ENCODE measurements at regions not wholly inside any gene's neighbourhood (a gene's known extent, or its start where the extent isn't known, plus 50 kb on each side); places are given as distances from the start of the nearest gene placed in this dataset.

DNA sequence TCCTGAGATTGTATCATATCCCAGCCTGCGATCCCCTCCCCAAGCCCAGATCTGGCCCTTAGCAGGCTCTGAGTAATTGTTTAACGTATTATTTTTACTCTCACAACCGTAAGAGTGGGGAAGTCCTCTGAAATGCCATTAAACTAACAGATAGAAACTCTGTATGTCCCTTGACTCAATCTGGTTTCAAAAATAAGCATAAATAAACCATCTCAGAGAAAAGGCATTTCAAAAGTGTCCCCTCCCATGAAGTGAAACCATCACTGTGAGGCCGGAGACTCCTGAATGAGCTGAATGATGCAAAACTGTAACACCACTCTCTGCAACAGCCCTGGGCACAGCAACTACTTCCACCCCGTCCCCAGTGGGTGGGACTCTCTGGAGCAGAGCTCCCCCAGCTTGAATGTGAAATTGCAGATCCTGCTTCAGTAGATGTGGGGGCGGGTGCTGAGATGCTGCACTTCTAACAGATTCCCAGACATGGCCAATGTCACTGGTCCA lies 104.1 kb downstream of the SYF2 start:
- H3K36me3 ChIP-seq (replicated peaks) = no peaks in the 10 kb centered on the region
- in situ Hi-C loops (cut with HindIII; ENCODE audit: low pct_ligation_motif_present, low sequenced_read_pairs) = no loop called here
- no peak overlapping the region for H3K27ac ChIP-seq
- TF ChIP-seq, protein P1, sequence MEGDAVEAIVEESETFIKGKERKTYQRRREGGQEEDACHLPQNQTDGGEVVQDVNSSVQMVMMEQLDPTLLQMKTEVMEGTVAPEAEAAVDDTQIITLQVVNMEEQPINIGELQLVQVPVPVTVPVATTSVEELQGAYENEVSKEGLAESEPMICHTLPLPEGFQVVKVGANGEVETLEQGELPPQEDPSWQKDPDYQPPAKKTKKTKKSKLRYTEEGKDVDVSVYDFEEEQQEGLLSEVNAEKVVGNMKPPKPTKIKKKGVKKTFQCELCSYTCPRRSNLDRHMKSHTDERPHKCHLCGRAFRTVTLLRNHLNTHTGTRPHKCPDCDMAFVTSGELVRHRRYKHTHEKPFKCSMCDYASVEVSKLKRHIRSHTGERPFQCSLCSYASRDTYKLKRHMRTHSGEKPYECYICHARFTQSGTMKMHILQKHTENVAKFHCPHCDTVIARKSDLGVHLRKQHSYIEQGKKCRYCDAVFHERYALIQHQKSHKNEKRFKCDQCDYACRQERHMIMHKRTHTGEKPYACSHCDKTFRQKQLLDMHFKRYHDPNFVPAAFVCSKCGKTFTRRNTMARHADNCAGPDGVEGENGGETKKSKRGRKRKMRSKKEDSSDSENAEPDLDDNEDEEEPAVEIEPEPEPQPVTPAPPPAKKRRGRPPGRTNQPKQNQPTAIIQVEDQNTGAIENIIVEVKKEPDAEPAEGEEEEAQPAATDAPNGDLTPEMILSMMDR (IDR thresholded peaks at IDR 0.05; ENCODE audit: low read depth, low read length, missing control alignments) = no peak
- no peak overlapping the region for H3K4me3 ChIP-seq (ENCODE audit: low read depth, low read length)
- peak; percentile 16 for DNase-seq
- no peaks in the 10 kb centered on the region for H3K27me3 ChIP-seq (replicated peaks)

DNA sequence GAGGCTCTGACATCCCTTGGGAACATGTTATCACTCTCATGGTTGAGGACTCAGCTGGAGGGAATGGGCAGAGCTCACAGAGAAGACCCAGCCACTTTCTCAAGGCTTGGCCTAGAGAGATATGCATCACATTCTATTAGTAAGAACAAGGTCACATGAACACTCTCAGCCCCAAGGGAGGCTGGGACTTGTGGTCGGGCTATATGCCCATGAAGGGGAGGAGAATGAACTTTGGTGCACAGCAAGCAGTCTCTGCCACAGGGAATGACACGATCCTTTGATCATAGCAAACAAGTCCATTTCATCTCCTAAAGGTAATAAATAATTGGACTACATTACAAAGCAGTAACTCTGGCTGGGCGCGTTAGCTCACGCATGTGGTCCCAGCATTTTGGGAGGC lies 105.7 kb downstream of the SYF2 start:
- Histone ChIP-seq H3K36me3 (replicated peaks) (no peaks in the 10 kb centered on the region), H3K27me3 (replicated peaks) (no peaks in the 10 kb centered on the region), H3K27ac (no peak overlapping the region), H3K4me3 (ENCODE audit: low read depth, low read length) (no peak overlapping the region)
- in situ Hi-C loops (cut with HindIII; ENCODE audit: low pct_ligation_motif_present, low sequenced_read_pairs) = no loop called here
- TF ChIP-seq, protein P1 (IDR thresholded peaks at IDR 0.05; ENCODE audit: low read depth, low read length, missing control alignments) = no peak
- peak; percentile 35 for DNase-seq

DNA sequence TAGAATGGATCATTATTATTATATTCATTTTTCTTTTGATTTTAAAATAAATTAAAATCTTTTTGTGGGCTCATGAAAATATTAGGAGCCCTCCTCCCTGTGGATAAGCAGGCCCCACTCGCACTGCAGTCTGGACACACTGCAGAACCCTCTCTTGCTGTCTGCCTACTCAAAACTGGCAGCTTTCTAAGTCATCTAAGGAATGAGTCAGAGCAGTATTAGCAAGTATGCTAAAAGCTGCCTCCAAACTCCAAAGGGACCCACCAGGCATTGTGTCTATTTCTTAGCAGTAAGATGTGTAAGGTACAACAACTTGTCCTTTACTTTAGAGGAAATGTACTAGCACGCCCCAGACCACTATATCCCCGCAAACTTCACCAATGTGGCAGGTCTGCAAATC lies 108.8 kb downstream of the SYF2 start:
- TF ChIP-seq, protein P1 (IDR thresholded peaks at IDR 0.05; ENCODE audit: low read depth, low read length, missing control alignments) = no peak
- no peaks in the 10 kb centered on the region for H3K27me3 ChIP-seq (replicated peaks)
- H3K36me3 ChIP-seq (replicated peaks) = no peaks in the 10 kb centered on the region
- DNase-seq = no peak
- no peak overlapping the region for H3K27ac ChIP-seq
- no peak overlapping the region for H3K4me3 ChIP-seq (ENCODE audit: low read depth, low read length)
- in situ Hi-C loops (cut with HindIII; ENCODE audit: low pct_ligation_motif_present, low sequenced_read_pairs) = no loop called here

DNA sequence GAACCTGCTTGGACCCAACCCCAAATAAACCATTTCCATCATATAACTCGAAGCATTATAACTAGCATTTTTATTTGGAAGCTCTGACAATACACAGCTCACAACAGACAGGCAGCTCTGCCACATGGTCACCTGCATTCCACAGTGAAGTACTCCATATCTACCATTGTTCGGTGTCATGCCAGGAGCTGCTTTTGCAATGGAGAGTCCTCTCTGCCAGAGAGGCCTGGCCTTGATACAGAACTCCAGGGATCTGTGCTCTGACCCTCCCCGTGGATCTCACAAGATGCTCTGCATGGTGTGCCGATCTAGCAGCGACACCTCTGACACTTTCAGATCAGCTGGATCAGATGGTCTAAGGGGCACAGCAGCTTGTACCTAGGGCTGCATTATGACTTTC lies 109.6 kb downstream of the SYF2 start:
- H3K27ac ChIP-seq = no peak overlapping the region
- H3K36me3 ChIP-seq (replicated peaks) = no peaks in the 10 kb centered on the region
- no peak for DNase-seq
- TF ChIP-seq, protein P1 (IDR thresholded peaks at IDR 0.05; ENCODE audit: low read depth, low read length, missing control alignments) = no peak
- H3K27me3 ChIP-seq (replicated peaks) = no peaks in the 10 kb centered on the region
- H3K4me3 ChIP-seq (ENCODE audit: low read depth, low read length) = no peak overlapping the region
- in situ Hi-C loops (cut with HindIII; ENCODE audit: low pct_ligation_motif_present, low sequenced_read_pairs) = no loop called here

DNA sequence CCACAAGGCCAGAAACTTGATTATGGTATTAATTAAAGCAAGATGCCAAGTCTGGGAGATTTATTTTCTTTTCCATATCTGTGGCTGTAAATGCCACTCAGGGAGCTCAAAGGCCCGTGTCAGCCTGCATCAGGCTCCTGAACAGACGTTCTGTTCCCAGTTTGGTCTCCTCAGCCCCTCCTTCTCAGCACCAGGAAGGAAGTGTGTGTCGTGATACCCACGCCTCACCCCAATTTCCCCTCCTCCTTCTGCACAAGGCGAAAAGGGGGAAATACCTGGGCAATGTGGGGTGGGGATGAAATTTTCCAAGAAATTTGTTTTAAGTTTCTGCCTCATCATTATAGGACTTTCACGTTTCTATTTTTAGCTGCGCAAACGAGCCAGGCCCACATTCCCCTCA lies 112.0 kb downstream of the SYF2 start:
- no peak for DNase-seq
- TF ChIP-seq, protein P1 (IDR thresholded peaks at IDR 0.05; ENCODE audit: low read depth, low read length, missing control alignments) = no peak
- H3K36me3 ChIP-seq (replicated peaks) = no peaks in the 10 kb centered on the region
- in situ Hi-C loops (cut with HindIII; ENCODE audit: low pct_ligation_motif_present, low sequenced_read_pairs) = no loop called here
- H3K27me3 ChIP-seq (replicated peaks) = no peaks in the 10 kb centered on the region
- H3K4me3 ChIP-seq (ENCODE audit: low read depth, low read length) = no peak overlapping the region
- no peak overlapping the region for H3K27ac ChIP-seq

DNA sequence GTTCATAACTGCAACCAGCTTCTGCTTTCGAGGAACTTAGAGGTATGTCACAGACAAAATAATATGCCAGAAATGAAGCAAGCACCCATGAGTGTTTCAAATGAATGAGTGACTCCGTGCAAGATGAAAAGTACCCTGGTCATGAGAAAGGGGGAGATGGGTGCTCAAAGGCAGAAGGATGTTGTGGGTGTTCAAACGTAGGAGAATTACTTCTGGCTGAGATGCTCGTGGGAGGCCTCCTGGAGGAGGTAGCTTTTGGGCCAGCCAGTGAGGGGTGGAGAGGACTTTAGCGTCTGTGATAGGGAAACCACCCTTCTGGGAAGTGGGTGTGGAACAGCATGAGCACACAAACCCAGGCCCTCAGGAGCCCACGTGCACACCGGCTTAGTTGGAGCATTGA lies 113.8 kb downstream of the SYF2 start:
- Histone ChIP-seq H3K36me3 (replicated peaks) (no peaks in the 10 kb centered on the region), H3K27me3 (replicated peaks) (peaks cover 3% of the 10 kb centered on the region), H3K27ac (no peak overlapping the region), H3K4me3 (ENCODE audit: low read depth, low read length) (no peak overlapping the region)
- DNase-seq = no peak
- TF ChIP-seq, protein P1 (IDR thresholded peaks at IDR 0.05; ENCODE audit: low read depth, low read length, missing control alignments) = no peak
- in situ Hi-C loops (cut with HindIII; ENCODE audit: low pct_ligation_motif_present, low sequenced_read_pairs) = no loop called here
